ENCODE measurements at regions not wholly inside any gene's neighbourhood (a gene's known extent, or its start where the extent isn't known, plus 50 kb on each side); places are given as distances from the start of the nearest gene placed in this dataset.

DNA sequence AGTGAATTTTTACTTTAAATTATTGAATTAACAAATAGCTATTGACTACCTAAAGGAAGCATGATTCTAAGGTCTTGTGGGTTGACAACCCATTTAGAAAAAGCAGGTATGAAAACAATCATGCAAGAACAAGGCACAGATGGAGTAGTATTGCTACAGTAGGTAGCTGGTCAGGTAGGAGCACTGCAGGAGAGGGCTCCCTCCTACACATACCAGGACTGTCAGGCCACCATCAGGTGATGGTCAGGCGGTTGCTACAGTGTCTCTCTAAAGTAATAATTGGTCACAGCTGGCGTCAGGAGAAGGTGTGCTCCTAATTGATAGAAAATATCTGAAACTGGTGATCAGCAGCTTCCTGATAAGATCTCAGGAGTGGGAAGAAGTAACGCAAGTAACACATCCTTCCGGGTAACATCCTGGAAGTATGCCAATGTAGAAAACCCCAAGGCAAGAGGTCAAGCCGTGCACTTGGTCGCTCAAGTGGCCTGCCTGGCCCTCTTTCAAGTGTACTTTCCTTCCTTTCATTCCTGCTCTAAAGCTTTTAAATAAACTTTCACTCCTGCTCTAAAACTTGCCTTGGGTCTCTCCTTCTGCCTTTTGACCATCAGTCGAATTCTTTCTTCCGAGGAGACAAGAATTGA is 486.5 kb downstream of the TMEM114 start:
- Mint-ChIP-seq H3K27ac (no peak overlapping the region), H3K27me3 (ENCODE audit: insufficient read depth) (no peaks in the 10 kb centered on the region), H3K4me3 (no peak overlapping the region), H3K36me3 (ENCODE audit: low read depth) (no peaks in the 10 kb centered on the region), H3K4me1 (ENCODE audit: low read depth) (no peaks in the 10 kb centered on the region), H3K9me3 (peaks cover 22% of the 10 kb centered on the region)
- intact Hi-C loops (cut with micrococcal nuclease), result no loop called here
- no peak for DNase-seq (ENCODE audit: low spot score)

DNA sequence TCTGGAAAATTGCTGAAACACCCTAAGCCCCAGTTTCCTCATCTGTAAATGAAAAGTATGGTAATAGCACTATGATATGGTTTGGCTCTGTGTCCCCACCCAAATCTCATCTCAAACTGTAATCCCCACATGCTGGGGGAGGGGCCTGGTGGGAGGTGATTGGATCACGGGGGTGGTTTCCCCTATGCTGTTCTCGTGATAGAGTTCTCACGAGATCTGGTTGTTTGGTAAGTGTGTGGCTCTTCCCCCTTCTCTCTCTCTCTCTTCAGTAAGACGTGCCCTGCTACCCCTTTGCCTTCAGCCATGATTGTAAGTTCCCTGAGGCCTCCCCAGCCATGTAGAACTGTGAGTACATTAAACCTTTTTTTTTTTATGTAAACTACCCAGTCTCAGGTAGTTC is 490.7 kb downstream of the TMEM114 start:
- intact Hi-C loops (cut with micrococcal nuclease), result no loop called here
- Mint-ChIP-seq H3K4me1 (ENCODE audit: low read depth) (no peaks in the 10 kb centered on the region), H3K4me3 (no peak overlapping the region), H3K27ac (no peak overlapping the region), H3K9me3 (peaks cover 38% of the 10 kb centered on the region), H3K27me3 (ENCODE audit: insufficient read depth) (no peaks in the 10 kb centered on the region), H3K36me3 (ENCODE audit: low read depth) (no peaks in the 10 kb centered on the region)
- no peak for DNase-seq (ENCODE audit: low spot score)

GRCh38 chr16:8098947-8099512 is 491.3 kb downstream of the TMEM114 start:
- no peak overlapping the region for H3K4me3 Mint-ChIP-seq
- no peaks in the 10 kb centered on the region for H3K36me3 Mint-ChIP-seq (ENCODE audit: low read depth)
- no peak overlapping the region for H3K27ac Mint-ChIP-seq
- H3K9me3 Mint-ChIP-seq, result peaks cover 40% of the 10 kb centered on the region
- DNase-seq (ENCODE audit: low spot score), result no peak
- intact Hi-C loops (cut with micrococcal nuclease), result no loop called here
- no peaks in the 10 kb centered on the region for H3K4me1 Mint-ChIP-seq (ENCODE audit: low read depth)
- no peaks in the 10 kb centered on the region for H3K27me3 Mint-ChIP-seq (ENCODE audit: insufficient read depth)

DNA sequence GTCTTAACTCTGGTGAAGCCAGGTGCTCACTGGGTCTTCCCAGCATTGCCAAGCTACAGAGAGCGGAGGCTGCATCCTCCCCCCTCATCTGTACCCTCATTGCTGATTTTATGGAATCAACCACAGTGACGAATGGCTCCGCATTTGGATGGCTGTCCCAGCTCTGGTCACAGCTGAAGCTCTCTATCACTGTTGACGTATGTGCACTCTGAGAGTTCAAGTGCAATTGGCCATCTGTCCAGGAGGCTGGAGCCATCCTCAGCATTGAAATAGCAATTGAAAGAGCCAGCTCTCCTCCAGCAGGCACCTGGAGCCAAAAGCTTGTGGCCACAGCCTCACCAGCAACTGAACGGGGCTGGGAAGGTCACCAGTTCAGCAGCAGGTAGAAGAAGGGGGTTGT is 494.1 kb downstream of the TMEM114 start:
- DNase-seq (ENCODE audit: low spot score), result no peak
- peaks cover 40% of the 10 kb centered on the region for H3K9me3 Mint-ChIP-seq
- intact Hi-C loops (cut with micrococcal nuclease), result no loop called here
- H3K27ac Mint-ChIP-seq, result no peak overlapping the region
- H3K27me3 Mint-ChIP-seq (ENCODE audit: insufficient read depth), result no peaks in the 10 kb centered on the region
- H3K4me3 Mint-ChIP-seq, result no peak overlapping the region
- H3K36me3 Mint-ChIP-seq (ENCODE audit: low read depth), result no peaks in the 10 kb centered on the region
- no peaks in the 10 kb centered on the region for H3K4me1 Mint-ChIP-seq (ENCODE audit: low read depth)

- no peak for DNase-seq (ENCODE audit: low spot score)
- H3K36me3 Mint-ChIP-seq (ENCODE audit: low read depth), result no peaks in the 10 kb centered on the region
- no peaks in the 10 kb centered on the region for H3K27me3 Mint-ChIP-seq (ENCODE audit: insufficient read depth)
- peaks cover 34% of the 10 kb centered on the region for H3K9me3 Mint-ChIP-seq
- intact Hi-C loops (cut with micrococcal nuclease), result no loop called here
- no peak overlapping the region for H3K4me3 Mint-ChIP-seq
- H3K4me1 Mint-ChIP-seq (ENCODE audit: low read depth), result no peaks in the 10 kb centered on the region
- H3K27ac Mint-ChIP-seq, result no peak overlapping the region
Measured at GRCh38 chr16:8094696-8095095, 495.6 kb downstream of the TMEM114 start.

GRCh38 chr16:8088820-8089338 is 501.4 kb downstream of the TMEM114 start:
- Mint-ChIP-seq H3K27me3 (ENCODE audit: insufficient read depth) (no peaks in the 10 kb centered on the region), H3K36me3 (ENCODE audit: low read depth) (no peaks in the 10 kb centered on the region), H3K9me3 (peaks cover 26% of the 10 kb centered on the region), H3K4me1 (ENCODE audit: low read depth) (no peaks in the 10 kb centered on the region), H3K4me3 (no peak overlapping the region), H3K27ac (no peak overlapping the region)
- intact Hi-C loops (cut with micrococcal nuclease), result no loop called here
- no peak for DNase-seq (ENCODE audit: low spot score)

GRCh38 chr16:8087597-8088289 is 502.6 kb downstream of the TMEM114 start:
- Mint-ChIP-seq H3K4me1 (ENCODE audit: low read depth) (no peaks in the 10 kb centered on the region), H3K36me3 (ENCODE audit: low read depth) (no peaks in the 10 kb centered on the region), H3K27ac (no peak overlapping the region), H3K27me3 (ENCODE audit: insufficient read depth) (no peaks in the 10 kb centered on the region), H3K4me3 (no peak overlapping the region), H3K9me3 (peaks cover 24% of the 10 kb centered on the region)
- DNase-seq (ENCODE audit: low spot score), result no peak
- intact Hi-C loops (cut with micrococcal nuclease), result no loop called here

GRCh38 chr16:8087146-8087545 is 503.2 kb downstream of the TMEM114 start:
- intact Hi-C loops (cut with micrococcal nuclease), result no loop called here
- H3K27me3 Mint-ChIP-seq (ENCODE audit: insufficient read depth), result no peaks in the 10 kb centered on the region
- H3K36me3 Mint-ChIP-seq (ENCODE audit: low read depth), result no peaks in the 10 kb centered on the region
- H3K4me3 Mint-ChIP-seq, result no peak overlapping the region
- H3K4me1 Mint-ChIP-seq (ENCODE audit: low read depth), result no peaks in the 10 kb centered on the region
- H3K27ac Mint-ChIP-seq, result no peak overlapping the region
- H3K9me3 Mint-ChIP-seq, result peaks cover 23% of the 10 kb centered on the region
- DNase-seq (ENCODE audit: low spot score), result no peak

- H3K4me1 Mint-ChIP-seq (ENCODE audit: low read depth), result no peaks in the 10 kb centered on the region
- H3K36me3 Mint-ChIP-seq (ENCODE audit: low read depth), result no peaks in the 10 kb centered on the region
- intact Hi-C loops (cut with micrococcal nuclease), result no loop called here
- DNase-seq (ENCODE audit: low spot score), result no peak
- no peak overlapping the region for H3K27ac Mint-ChIP-seq
- H3K9me3 Mint-ChIP-seq, result peaks cover 19% of the 10 kb centered on the region
- H3K27me3 Mint-ChIP-seq (ENCODE audit: insufficient read depth), result no peaks in the 10 kb centered on the region
- no peak overlapping the region for H3K4me3 Mint-ChIP-seq
Measured at GRCh38 chr16:8084882-8085281, 505.4 kb downstream of the TMEM114 start.

DNA sequence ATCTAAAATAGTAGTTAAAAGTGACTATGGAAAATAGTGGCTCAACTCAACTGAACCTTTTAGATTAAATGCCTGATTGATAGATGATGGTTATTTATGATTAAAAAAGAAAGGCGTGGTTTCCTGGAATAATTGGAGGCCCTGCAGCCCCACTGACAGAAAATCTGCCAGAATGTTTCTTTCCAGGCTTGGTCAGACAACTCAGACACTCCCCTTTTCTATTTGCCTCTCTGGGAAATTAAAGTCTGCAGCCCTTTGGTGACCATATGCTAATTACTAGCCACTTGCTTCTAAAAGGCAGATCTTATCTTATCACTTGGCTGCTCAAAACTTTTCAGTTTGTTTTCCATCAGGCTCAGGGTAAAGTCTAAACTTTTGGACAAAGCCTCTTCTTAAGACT is 506.0 kb downstream of the TMEM114 start:
- no peaks in the 10 kb centered on the region for H3K36me3 Mint-ChIP-seq (ENCODE audit: low read depth)
- no peaks in the 10 kb centered on the region for H3K4me1 Mint-ChIP-seq (ENCODE audit: low read depth)
- no peak overlapping the region for H3K27ac Mint-ChIP-seq
- DNase-seq (ENCODE audit: low spot score), result no peak
- intact Hi-C loops (cut with micrococcal nuclease), result no loop called here
- H3K4me3 Mint-ChIP-seq, result no peak overlapping the region
- peaks cover 18% of the 10 kb centered on the region for H3K9me3 Mint-ChIP-seq
- no peaks in the 10 kb centered on the region for H3K27me3 Mint-ChIP-seq (ENCODE audit: insufficient read depth)

DNA sequence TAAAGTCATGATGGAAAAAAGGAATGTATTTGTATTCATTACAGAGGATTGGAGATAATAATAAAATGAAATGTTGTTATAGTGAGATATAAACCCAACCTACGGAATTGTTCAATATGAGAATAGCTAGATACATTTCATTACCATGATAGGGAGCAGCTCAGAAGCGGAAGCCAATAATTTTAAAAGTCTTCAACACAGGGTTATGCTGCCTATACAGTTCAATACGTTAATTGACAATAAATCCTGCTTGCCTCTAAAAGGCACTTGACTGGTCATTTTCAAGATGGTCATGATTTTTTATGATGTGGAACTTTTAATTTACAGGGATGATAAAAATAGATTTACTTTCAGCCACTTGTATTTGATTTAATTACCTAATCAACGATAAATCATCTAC is 506.8 kb downstream of the TMEM114 start:
- no peak for DNase-seq (ENCODE audit: low spot score)
- H3K4me1 Mint-ChIP-seq (ENCODE audit: low read depth), result no peaks in the 10 kb centered on the region
- no peak overlapping the region for H3K27ac Mint-ChIP-seq
- peaks cover 21% of the 10 kb centered on the region for H3K9me3 Mint-ChIP-seq
- intact Hi-C loops (cut with micrococcal nuclease), result no loop called here
- no peak overlapping the region for H3K4me3 Mint-ChIP-seq
- H3K36me3 Mint-ChIP-seq (ENCODE audit: low read depth), result no peaks in the 10 kb centered on the region
- H3K27me3 Mint-ChIP-seq (ENCODE audit: insufficient read depth), result no peaks in the 10 kb centered on the region

GRCh38 chr16:8080817-8081216 is 509.5 kb downstream of the TMEM114 start:
- Mint-ChIP-seq H3K27ac (no peak overlapping the region), H3K9me3 (peaks cover 20% of the 10 kb centered on the region), H3K4me1 (ENCODE audit: low read depth) (no peaks in the 10 kb centered on the region), H3K36me3 (ENCODE audit: low read depth) (no peaks in the 10 kb centered on the region), H3K27me3 (ENCODE audit: insufficient read depth) (no peaks in the 10 kb centered on the region), H3K4me3 (no peak overlapping the region)
- no peak for DNase-seq (ENCODE audit: low spot score)
- intact Hi-C loops (cut with micrococcal nuclease), result no loop called here

DNA sequence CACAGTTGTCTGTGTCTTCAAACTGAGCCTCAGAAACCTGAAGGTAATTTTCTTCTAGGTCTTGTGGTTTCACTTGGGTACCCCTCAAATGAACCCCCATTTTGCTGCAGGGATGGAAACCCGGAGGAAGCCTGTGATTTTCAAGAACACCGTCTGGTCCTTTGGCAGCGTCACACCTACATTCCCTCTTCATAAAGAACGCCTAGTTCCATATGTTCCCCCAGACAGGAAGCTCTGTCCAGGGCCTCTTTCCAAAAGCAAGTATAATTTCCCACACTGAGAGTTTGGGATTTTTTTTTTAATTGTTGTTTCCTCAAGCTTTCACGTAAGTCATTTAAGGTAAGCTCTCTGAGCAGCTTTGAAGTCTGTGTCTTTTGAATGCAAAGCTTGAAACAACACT is 515.0 kb downstream of the TMEM114 start:
- Mint-ChIP-seq H3K4me3 (no peak overlapping the region), H3K27me3 (ENCODE audit: insufficient read depth) (no peaks in the 10 kb centered on the region), H3K4me1 (ENCODE audit: low read depth) (no peaks in the 10 kb centered on the region), H3K36me3 (ENCODE audit: low read depth) (no peaks in the 10 kb centered on the region), H3K9me3 (peaks cover 46% of the 10 kb centered on the region), H3K27ac (no peak overlapping the region)
- intact Hi-C loops (cut with micrococcal nuclease), result no loop called here
- no peak for DNase-seq (ENCODE audit: low spot score)
